SK-N-SH (cell line): ENCODE measurements at regions not wholly inside any gene's neighbourhood (a gene's known extent, or its start where the extent isn't known, plus 50 kb on each side); places are given as distances from the start of the nearest gene placed in this dataset.

Experiments used
- EP300 ChIP-seq, 2 experiments: IDR thresholded peaks; 2 replicates each; pipeline versions ENCODE4 v1.4.0 to v1.6.1; 2012; ENCODE audit warnings: borderline replicate concordance in 1 of 2, low read depth in 1 of 2, low read length in 1 of 2
- NFIC ChIP-seq: IDR thresholded peaks from 2 replicates; pipeline ENCODE4 v1.4.0; 2012; ENCODE audit warnings: borderline replicate concordance
- RAD21 ChIP-seq: IDR thresholded peaks from 2 replicates; pipeline ENCODE4 v1.6.1; 2012; ENCODE audit warnings: mild to moderate bottlenecking, low read length
- RFX5 ChIP-seq: IDR thresholded peaks from 2 replicates; pipeline ENCODE4 v1.6.1; 2012; ENCODE audit warnings: mild to moderate bottlenecking, improper control_type of control experiment, low read length
- TF ChIP-seq, protein P1 (sequence below): fragments of 200-600 bp; sonication (generic); IDR thresholded peaks from 2 replicates; pipeline ENCODE4 v1.6.1; 2017; ENCODE audit warnings: antibody characterized with exemption, mild to moderate bottlenecking, moderate library complexity
- TF ChIP-seq, protein P2 (sequence below): IDR thresholded peaks from 2 replicates; pipeline ENCODE4 v1.4.0; 2012; ENCODE audit warnings: low read depth, borderline replicate concordance

DNA sequence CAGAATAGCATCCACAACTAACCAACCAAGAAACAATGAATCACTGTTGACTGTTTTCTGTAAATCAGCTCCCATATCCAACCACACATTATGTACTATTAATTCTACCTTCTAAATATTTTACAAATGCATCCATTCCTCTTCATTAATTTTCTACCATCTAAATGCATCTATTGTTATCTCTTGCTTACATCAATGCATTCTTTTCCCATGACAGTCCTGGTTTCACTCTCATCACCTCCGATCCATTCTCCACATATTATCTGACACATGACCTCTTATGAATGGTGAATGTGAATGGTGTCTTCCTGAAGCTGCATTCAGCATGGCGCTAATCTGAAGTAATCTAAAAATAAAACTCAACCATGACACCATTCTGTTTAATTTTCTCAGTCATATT, 153.8 kb upstream of the CALCR start:
- TF ChIP-seq, protein P1, sequence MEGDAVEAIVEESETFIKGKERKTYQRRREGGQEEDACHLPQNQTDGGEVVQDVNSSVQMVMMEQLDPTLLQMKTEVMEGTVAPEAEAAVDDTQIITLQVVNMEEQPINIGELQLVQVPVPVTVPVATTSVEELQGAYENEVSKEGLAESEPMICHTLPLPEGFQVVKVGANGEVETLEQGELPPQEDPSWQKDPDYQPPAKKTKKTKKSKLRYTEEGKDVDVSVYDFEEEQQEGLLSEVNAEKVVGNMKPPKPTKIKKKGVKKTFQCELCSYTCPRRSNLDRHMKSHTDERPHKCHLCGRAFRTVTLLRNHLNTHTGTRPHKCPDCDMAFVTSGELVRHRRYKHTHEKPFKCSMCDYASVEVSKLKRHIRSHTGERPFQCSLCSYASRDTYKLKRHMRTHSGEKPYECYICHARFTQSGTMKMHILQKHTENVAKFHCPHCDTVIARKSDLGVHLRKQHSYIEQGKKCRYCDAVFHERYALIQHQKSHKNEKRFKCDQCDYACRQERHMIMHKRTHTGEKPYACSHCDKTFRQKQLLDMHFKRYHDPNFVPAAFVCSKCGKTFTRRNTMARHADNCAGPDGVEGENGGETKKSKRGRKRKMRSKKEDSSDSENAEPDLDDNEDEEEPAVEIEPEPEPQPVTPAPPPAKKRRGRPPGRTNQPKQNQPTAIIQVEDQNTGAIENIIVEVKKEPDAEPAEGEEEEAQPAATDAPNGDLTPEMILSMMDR: no peak
- TF ChIP-seq EP300 (IDR thresholded peaks at IDR 0.05; ENCODE audit: borderline replicate concordance in 1 of 2, low read depth in 1 of 2, low read length in 1 of 2) (no peak), NFIC (no peak), RFX5 (no peak), RAD21 (no peak)
- TF ChIP-seq, protein P2, sequence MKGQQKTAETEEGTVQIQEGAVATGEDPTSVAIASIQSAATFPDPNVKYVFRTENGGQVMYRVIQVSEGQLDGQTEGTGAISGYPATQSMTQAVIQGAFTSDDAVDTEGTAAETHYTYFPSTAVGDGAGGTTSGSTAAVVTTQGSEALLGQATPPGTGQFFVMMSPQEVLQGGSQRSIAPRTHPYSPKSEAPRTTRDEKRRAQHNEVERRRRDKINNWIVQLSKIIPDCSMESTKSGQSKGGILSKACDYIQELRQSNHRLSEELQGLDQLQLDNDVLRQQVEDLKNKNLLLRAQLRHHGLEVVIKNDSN: no peak
